ENCODE measurements at regions not wholly inside any gene's neighbourhood (a gene's known extent, or its start where the extent isn't known, plus 50 kb on each side); places are given as distances from the start of the nearest gene placed in this dataset.

GRCh38 chr11:96607864-96608558 is 218.2 kb downstream of the JRKL start:
- TF ChIP-seq CTCF (conservative IDR thresholded peaks at IDR 0.05; ENCODE audit: low read depth, low read length) (no peak), EZH2phosphoT487 (IDR thresholded peaks at IDR 0.05; ENCODE audit: borderline replicate concordance, low read length) (no peak), EZH2 (IDR thresholded peaks at IDR 0.05; ENCODE audit: low read length, unreplicated experiment) (no peak)
